ENCODE measurements at regions not wholly inside any gene's neighbourhood (a gene's known extent, or its start where the extent isn't known, plus 50 kb on each side); places are given as distances from the start of the nearest gene placed in this dataset.
"Not testable (repeated sequence)": the region's sequence is repeated elsewhere in the genome, so short reads cannot be mapped to it uniquely, and the experiment has no call there.

DNA sequence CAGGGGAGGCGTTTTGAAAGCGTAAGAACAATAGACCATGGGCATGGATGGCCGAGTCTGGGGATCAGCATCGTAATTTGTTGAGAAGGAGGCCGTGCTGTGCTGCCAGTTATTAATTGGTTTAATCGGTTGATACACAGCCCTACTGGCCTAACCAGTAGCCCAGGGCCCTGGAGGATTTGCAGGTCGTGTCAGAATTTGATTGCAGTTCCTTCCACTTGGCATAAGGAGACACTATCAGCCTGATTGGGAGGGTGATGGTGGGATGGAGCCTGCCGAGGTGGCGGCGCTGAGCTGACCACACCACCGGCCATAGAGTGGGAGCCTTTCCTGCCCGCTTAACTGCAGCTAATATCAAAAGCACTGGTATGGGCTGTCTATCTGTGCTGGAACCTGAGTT is 133.4 kb downstream of the POTEH start:
- H3K4me3 Mint-ChIP-seq; H3K9ac ChIP-seq (ENCODE audit: extremely low read depth, low read length, poor library complexity, severe bottlenecking); H3K27me3 ChIP-seq (ENCODE audit: control insufficient read depth, insufficient read depth, low read length, poor library complexity, severe bottlenecking); DNase-seq; H3K36me3 ChIP-seq (ENCODE audit: control insufficient read depth, insufficient read depth, low read length); H3K27ac ChIP-seq (ENCODE audit: low read depth, low read length); H3K4me1 Mint-ChIP-seq; H3K27me3 Mint-ChIP-seq (ENCODE audit: insufficient read depth); H3K36me3 Mint-ChIP-seq (ENCODE audit: low read depth); H3K9me3 Mint-ChIP-seq; H3K27ac Mint-ChIP-seq; H3K9me3 ChIP-seq (ENCODE audit: control insufficient read depth, low read length); H3K4me1 ChIP-seq (ENCODE audit: control insufficient read depth, insufficient read depth, low read length); H3K4me3 ChIP-seq (ENCODE audit: low read length): not testable (repeated sequence)
- WGBS, 2 experiments (ENCODE audit: insufficient coverage in 1 of 2, insufficient read length in 1 of 2) = 13 to 77% methylated on average over 1 to 3 of the region's 12 CpGs

DNA sequence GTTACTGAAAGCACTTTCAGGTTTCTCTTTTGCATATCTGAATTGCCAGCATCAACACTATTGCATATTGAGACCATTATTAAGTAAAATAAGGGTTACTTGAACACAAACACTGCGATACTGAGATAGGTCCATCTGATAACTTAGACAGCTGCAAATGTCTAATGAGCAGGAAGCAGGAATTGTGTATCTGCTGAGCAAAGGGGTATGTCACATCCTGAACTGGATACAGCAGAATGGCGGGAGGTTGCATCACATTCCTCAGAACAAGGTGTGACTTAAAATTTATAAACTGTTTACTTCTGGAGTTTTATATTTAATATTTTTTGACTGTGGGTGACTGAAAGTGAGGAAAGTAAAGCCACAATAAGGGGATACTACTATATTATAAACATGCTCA is 142.4 kb downstream of the POTEH start:
- H3K27ac Mint-ChIP-seq; H3K27me3 Mint-ChIP-seq (ENCODE audit: insufficient read depth); H3K4me3 Mint-ChIP-seq; H3K27me3 ChIP-seq (ENCODE audit: control insufficient read depth, insufficient read depth, low read length, poor library complexity, severe bottlenecking); H3K27ac ChIP-seq (ENCODE audit: low read depth, low read length); H3K36me3 ChIP-seq (ENCODE audit: control insufficient read depth, insufficient read depth, low read length); H3K4me1 Mint-ChIP-seq; H3K36me3 Mint-ChIP-seq (ENCODE audit: low read depth); H3K9ac ChIP-seq (ENCODE audit: extremely low read depth, low read length, poor library complexity, severe bottlenecking); DNase-seq; H3K4me1 ChIP-seq (ENCODE audit: control insufficient read depth, insufficient read depth, low read length); H3K9me3 Mint-ChIP-seq; H3K4me3 ChIP-seq (ENCODE audit: low read length): not testable (repeated sequence)
- WGBS, 2 experiments (ENCODE audit: insufficient coverage in 1 of 2, insufficient read length in 1 of 2) = 93 to 100% methylated on average over 1 of the region's 2 CpGs
- peaks cover 15% of the 10 kb centered on the region for H3K9me3 ChIP-seq (ENCODE audit: control insufficient read depth, low read length)

DNA sequence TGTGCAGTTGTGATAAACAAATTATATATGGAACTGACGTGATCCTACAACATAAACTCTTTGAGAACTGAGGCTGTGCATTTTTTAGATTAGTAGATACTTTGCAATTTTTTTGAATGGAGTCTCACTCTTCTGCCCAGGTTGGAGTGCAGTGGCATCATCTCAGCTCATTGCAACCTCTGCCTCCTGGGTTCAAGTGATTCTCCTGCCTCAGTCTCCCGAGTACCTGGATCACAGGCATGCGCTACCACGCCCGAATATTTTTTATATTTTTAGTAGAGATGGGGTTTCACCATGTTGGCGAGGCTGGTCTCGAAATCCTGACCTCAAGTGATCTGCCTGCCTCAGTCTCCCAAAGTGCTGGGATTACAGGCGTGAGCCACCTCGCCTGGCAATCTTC is 145.9 kb downstream of the POTEH start:
- not testable (repeated sequence) for H3K9me3 Mint-ChIP-seq; H3K27me3 ChIP-seq (ENCODE audit: control insufficient read depth, insufficient read depth, low read length, poor library complexity, severe bottlenecking); H3K4me1 ChIP-seq (ENCODE audit: control insufficient read depth, insufficient read depth, low read length); H3K4me3 ChIP-seq (ENCODE audit: low read length); H3K27ac ChIP-seq (ENCODE audit: low read depth, low read length); H3K27ac Mint-ChIP-seq; H3K4me1 Mint-ChIP-seq; H3K36me3 ChIP-seq (ENCODE audit: control insufficient read depth, insufficient read depth, low read length); H3K27me3 Mint-ChIP-seq (ENCODE audit: insufficient read depth); DNase-seq; H3K4me3 Mint-ChIP-seq; H3K9ac ChIP-seq (ENCODE audit: extremely low read depth, low read length, poor library complexity, severe bottlenecking); H3K36me3 Mint-ChIP-seq (ENCODE audit: low read depth)
- peaks cover 10% of the 10 kb centered on the region for H3K9me3 ChIP-seq (ENCODE audit: control insufficient read depth, low read length)
- 85% methylated on average over 4 of the region's 9 CpGs; no CpG with 5 or more reads in 1 of the 2 experiments for WGBS, 2 experiments (ENCODE audit: insufficient coverage in 1 of 2, insufficient read length in 1 of 2)

DNA sequence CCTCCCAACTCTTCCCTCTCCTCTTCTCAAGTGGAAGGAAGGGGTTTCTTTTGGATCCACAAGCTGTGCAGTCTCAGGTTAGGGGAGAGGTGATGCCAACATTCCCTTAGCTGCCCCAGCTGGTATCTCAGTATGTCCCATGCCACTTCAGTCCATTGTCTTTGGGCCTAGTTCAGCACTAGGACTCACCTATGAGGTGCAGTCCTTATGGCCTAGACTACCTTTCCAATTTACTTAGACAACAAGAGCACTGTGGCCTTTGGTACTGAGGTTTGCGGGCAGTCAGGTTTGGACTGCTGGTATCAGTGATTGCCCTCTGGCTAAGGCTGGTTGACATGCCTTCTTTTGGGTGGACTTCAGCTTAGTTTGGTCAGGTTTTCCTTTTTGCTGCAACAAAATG is 159.9 kb downstream of the POTEH start:
- no CpG with 5 or more reads among the region's 1 CpG for WGBS, 2 experiments (ENCODE audit: insufficient coverage in 1 of 2, insufficient read length in 1 of 2)
- not testable (repeated sequence) for H3K4me3 Mint-ChIP-seq

DNA sequence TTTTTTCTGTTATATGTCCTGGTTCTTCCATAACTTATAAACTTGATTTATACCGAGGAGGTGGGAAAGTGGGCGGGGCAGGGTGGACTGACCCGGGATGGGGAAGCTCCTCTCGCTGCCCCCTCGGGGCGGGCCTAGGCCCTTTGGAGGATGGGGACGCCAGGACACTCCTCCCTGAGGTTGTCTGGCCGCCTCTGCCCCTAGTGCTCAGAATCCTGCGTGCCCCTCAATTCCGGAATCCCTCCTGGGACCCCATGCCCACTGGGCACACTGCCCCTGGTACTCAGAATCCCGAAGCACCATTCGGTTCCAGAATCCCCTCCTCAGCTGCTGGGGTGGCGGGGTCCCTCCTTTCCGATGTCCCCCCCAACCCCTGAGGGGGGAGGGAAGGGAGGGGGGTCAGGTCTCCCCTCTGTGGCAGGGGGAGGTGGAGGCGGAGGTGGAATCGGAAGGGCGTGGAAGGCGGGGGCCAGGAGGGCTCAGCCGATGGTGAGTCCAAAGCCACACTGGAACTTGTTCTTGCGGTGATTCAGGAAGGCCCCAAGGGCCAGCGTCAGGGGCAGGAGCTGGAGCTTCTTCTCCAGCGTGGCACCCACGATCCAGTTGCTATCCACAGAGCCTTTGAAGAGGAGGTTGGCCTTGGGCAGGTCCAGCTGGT is 164.0 kb downstream of the POTEH start:
- not testable (repeated sequence) for H3K4me3 Mint-ChIP-seq; H3K36me3 Mint-ChIP-seq (ENCODE audit: low read depth); H3K4me3 ChIP-seq (ENCODE audit: low read length); H3K4me1 ChIP-seq (ENCODE audit: control insufficient read depth, insufficient read depth, low read length); H3K9me3 ChIP-seq (ENCODE audit: control insufficient read depth, low read length); H3K9me3 Mint-ChIP-seq; H3K27ac Mint-ChIP-seq; H3K9ac ChIP-seq (ENCODE audit: extremely low read depth, low read length, poor library complexity, severe bottlenecking); H3K4me1 Mint-ChIP-seq; H3K36me3 ChIP-seq (ENCODE audit: control insufficient read depth, insufficient read depth, low read length); H3K27me3 Mint-ChIP-seq (ENCODE audit: insufficient read depth); H3K27ac ChIP-seq (ENCODE audit: low read depth, low read length); H3K27me3 ChIP-seq (ENCODE audit: control insufficient read depth, insufficient read depth, low read length, poor library complexity, severe bottlenecking)
- peak; percentile 13 for DNase-seq
- WGBS, 2 experiments (ENCODE audit: insufficient coverage in 1 of 2, insufficient read length in 1 of 2) = 70 to 72% methylated on average over 2 to 5 of the region's 23 CpGs

More for the DNA sequence above, 159.9 kb downstream of the POTEH start:
- H3K9me3 Mint-ChIP-seq; H3K27me3 Mint-ChIP-seq (ENCODE audit: insufficient read depth); H3K27ac ChIP-seq (ENCODE audit: low read depth, low read length); H3K4me1 Mint-ChIP-seq; H3K27ac Mint-ChIP-seq; H3K27me3 ChIP-seq (ENCODE audit: control insufficient read depth, insufficient read depth, low read length, poor library complexity, severe bottlenecking); DNase-seq; H3K9ac ChIP-seq (ENCODE audit: extremely low read depth, low read length, poor library complexity, severe bottlenecking); H3K36me3 Mint-ChIP-seq (ENCODE audit: low read depth); H3K36me3 ChIP-seq (ENCODE audit: control insufficient read depth, insufficient read depth, low read length); H3K4me3 ChIP-seq (ENCODE audit: low read length); H3K4me1 ChIP-seq (ENCODE audit: control insufficient read depth, insufficient read depth, low read length); H3K9me3 ChIP-seq (ENCODE audit: control insufficient read depth, low read length): not testable (repeated sequence)

DNA sequence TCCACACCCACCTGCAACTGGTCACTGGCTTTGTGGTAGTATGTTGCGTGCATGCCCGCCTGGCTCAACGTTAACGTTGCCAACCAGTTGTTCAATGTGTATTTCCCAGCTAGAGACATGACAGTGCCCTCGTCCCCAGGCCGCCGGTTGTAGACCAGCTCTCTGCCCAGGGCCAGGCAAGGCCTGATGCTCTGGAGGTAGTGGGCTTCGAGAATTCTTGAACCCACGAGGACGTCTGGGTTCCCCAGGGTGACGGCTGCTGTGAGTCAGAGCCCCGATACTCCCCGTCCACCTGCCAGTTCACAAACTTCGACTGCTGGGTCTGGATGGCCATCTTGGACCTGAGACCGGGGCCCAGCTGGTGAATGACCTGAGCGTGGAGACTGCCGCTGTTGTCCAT is 164.6 kb downstream of the POTEH start:
- not testable (repeated sequence) for H3K27me3 ChIP-seq (ENCODE audit: control insufficient read depth, insufficient read depth, low read length, poor library complexity, severe bottlenecking); H3K27ac Mint-ChIP-seq; H3K4me1 ChIP-seq (ENCODE audit: control insufficient read depth, insufficient read depth, low read length); H3K4me1 Mint-ChIP-seq; H3K9me3 Mint-ChIP-seq; H3K4me3 Mint-ChIP-seq; H3K36me3 Mint-ChIP-seq (ENCODE audit: low read depth); H3K4me3 ChIP-seq (ENCODE audit: low read length); H3K9ac ChIP-seq (ENCODE audit: extremely low read depth, low read length, poor library complexity, severe bottlenecking); H3K27me3 Mint-ChIP-seq (ENCODE audit: insufficient read depth); H3K36me3 ChIP-seq (ENCODE audit: control insufficient read depth, insufficient read depth, low read length); H3K9me3 ChIP-seq (ENCODE audit: control insufficient read depth, low read length); H3K27ac ChIP-seq (ENCODE audit: low read depth, low read length)
- DNase-seq = peak; percentile 18
- WGBS, 2 experiments (ENCODE audit: insufficient coverage in 1 of 2, insufficient read length in 1 of 2) = 89% methylated on average over 13 of the region's 17 CpGs; no CpG with 5 or more reads in 1 of the 2 experiments

DNA sequence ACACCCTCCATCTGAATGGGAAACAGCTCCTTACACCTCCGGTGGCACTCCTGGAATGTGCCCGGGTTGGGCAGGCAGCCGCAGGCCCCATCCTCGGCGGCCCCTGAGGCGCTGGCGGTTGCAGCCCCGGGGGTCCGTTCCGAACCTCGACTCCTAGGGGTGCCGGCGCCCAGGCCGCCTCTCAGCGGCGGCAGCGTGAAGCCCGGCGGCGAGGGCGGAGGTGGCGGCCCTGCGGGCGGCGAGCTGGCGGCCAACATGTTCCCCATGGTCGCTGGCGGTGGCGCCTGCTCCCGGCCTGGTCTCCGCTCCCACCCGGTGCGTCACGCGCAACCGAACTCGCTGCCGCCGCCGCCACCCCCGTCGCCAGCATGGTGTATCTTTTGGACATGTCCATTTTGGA is 165.2 kb downstream of the POTEH start:
- H3K27ac ChIP-seq (ENCODE audit: low read depth, low read length); H3K4me3 ChIP-seq (ENCODE audit: low read length); H3K27ac Mint-ChIP-seq; H3K36me3 ChIP-seq (ENCODE audit: control insufficient read depth, insufficient read depth, low read length); H3K4me3 Mint-ChIP-seq; H3K9me3 Mint-ChIP-seq; DNase-seq; H3K27me3 ChIP-seq (ENCODE audit: control insufficient read depth, insufficient read depth, low read length, poor library complexity, severe bottlenecking); H3K9me3 ChIP-seq (ENCODE audit: control insufficient read depth, low read length); H3K36me3 Mint-ChIP-seq (ENCODE audit: low read depth); H3K27me3 Mint-ChIP-seq (ENCODE audit: insufficient read depth); H3K4me1 ChIP-seq (ENCODE audit: control insufficient read depth, insufficient read depth, low read length); H3K4me1 Mint-ChIP-seq; H3K9ac ChIP-seq (ENCODE audit: extremely low read depth, low read length, poor library complexity, severe bottlenecking): not testable (repeated sequence)
- 89% methylated on average over 12 of the region's 42 CpGs; no CpG with 5 or more reads in 1 of the 2 experiments for WGBS, 2 experiments (ENCODE audit: insufficient coverage in 1 of 2, insufficient read length in 1 of 2)
